Inflammatory macrophage treated with lipopolysaccharide for 1 hour (primary cell): ENCODE measurements at regions not wholly inside any gene's neighbourhood (a gene's known extent, or its start where the extent isn't known, plus 50 kb on each side); places are given as distances from the start of the nearest gene placed in this dataset.

Experiments used
- DNase-seq, 2 donors: peaks; one replicate each; pipeline ENCODE4 v3.0.0-alpha.2; 2020 to 2022

- DNase-seq: no peak
Measured at GRCh38 chr11:128298271-128298670, 289.1 kb downstream of the ETS1 start.

- DNase-seq: no peak
Measured at GRCh38 chr11:128297805-128298204, 289.6 kb downstream of the ETS1 start.

GRCh38 chr11:128297091-128297651, 290.2 kb downstream of the ETS1 start:
- DNase-seq: no peak

- DNase-seq: peak in 1 of 2 donors; percentile 36
Measured at GRCh38 chr11:128294671-128295050, 292.7 kb downstream of the ETS1 start.

GRCh38 chr11:128294001-128294670, 293.2 kb downstream of the ETS1 start:
- no peak for DNase-seq

GRCh38 chr11:128291835-128292234, 295.5 kb downstream of the ETS1 start:
- no peak for DNase-seq

- no peak for DNase-seq
Measured at GRCh38 chr11:128291007-128291406, 296.4 kb downstream of the ETS1 start.

GRCh38 chr11:128290106-128290840, 297.1 kb downstream of the ETS1 start:
- peak; percentile 51 to 86 for DNase-seq

GRCh38 chr11:128289048-128289447, 298.3 kb downstream of the ETS1 start:
- no peak for DNase-seq

- DNase-seq: no peak
Measured at GRCh38 chr11:128288368-128288767, 299.0 kb downstream of the ETS1 start.

GRCh38 chr11:128285321-128285720, 302.0 kb downstream of the ETS1 start:
- DNase-seq: no peak

- no peak for DNase-seq
Measured at GRCh38 chr11:128284634-128285033, 302.7 kb downstream of the ETS1 start.

- no peak for DNase-seq
Measured at GRCh38 chr11:128283451-128283850, 303.9 kb downstream of the ETS1 start.

GRCh38 chr11:128282053-128282452, 305.3 kb downstream of the ETS1 start:
- no peak for DNase-seq

- DNase-seq: no peak
Measured at GRCh38 chr11:128279866-128280265, 307.5 kb downstream of the ETS1 start.

GRCh38 chr11:128273736-128274135, 313.6 kb downstream of the ETS1 start:
- DNase-seq: no peak

- peak; percentile 51 to 58 for DNase-seq
Measured at GRCh38 chr11:128271401-128271800, 316.0 kb downstream of the ETS1 start.

GRCh38 chr11:128269466-128269865, 317.9 kb downstream of the ETS1 start:
- no peak for DNase-seq

- DNase-seq: no peak
Measured at GRCh38 chr11:128266893-128267292, 320.5 kb downstream of the ETS1 start.

- no peak for DNase-seq
Measured at GRCh38 chr11:128262463-128263345, 324.7 kb downstream of the ETS1 start.

GRCh38 chr11:128261011-128261421, 326.3 kb downstream of the ETS1 start:
- DNase-seq: no peak

GRCh38 chr11:128260398-128260797, 327.0 kb downstream of the ETS1 start:
- DNase-seq: no peak

GRCh38 chr11:128259816-128260215, 327.5 kb downstream of the ETS1 start:
- no peak for DNase-seq
